Mesenchymal stem cell (in vitro differentiated cells and primary cell): ENCODE measurements at regions not wholly inside any gene's neighbourhood (a gene's known extent, or its start where the extent isn't known, plus 50 kb on each side); places are given as distances from the start of the nearest gene placed in this dataset.

ENCODE experiments used
- DNase-seq: peaks from one replicate; pipeline ENCODE4 v3.0.0-alpha.2; 2013
- H2AFZ ChIP-seq: one replicate; pipeline ENCODE4 v1.6.1; 2013; ENCODE audit warnings: low read depth, mild to moderate bottlenecking, control low read depth, inconsistent platforms, low read length, moderate library complexity
- H2AK5ac ChIP-seq: 2 replicates; pipeline ENCODE4 v1.6.1; 2013; ENCODE audit warnings: low read length, moderate library complexity, mild to moderate bottlenecking, inconsistent platforms; ENCODE audit not compliant: severe bottlenecking
- H2BK120ac ChIP-seq: one replicate; pipeline ENCODE4 v1.6.1; 2013; ENCODE audit warnings: low read depth, mild to moderate bottlenecking, inconsistent platforms, low read length, moderate library complexity
- H2BK12ac ChIP-seq, 2 experiments: one replicate each; pipeline ENCODE4 v1.6.1; 2013; ENCODE audit warnings: inconsistent platforms in 2 of 2, low read length in 2 of 2, mild to moderate bottlenecking in 2 of 2, moderate library complexity in 2 of 2, control low read depth in 1 of 2
- H2BK15ac ChIP-seq: one replicate; pipeline ENCODE4 v1.6.1; 2013; ENCODE audit warnings: mild to moderate bottlenecking, low read depth, inconsistent platforms; ENCODE audit not compliant: poor library complexity, severe bottlenecking
- H2BK5ac ChIP-seq: 2 replicates; pipeline ENCODE4 v1.6.1; 2013; ENCODE audit warnings: low read depth, mild to moderate bottlenecking, low read length, control low read depth, inconsistent platforms; ENCODE audit not compliant: poor library complexity, severe bottlenecking
- H3K14ac ChIP-seq, 2 experiments: one replicate each; pipeline ENCODE4 v1.6.1; 2013; ENCODE audit warnings: inconsistent platforms in 2 of 2, low read length in 2 of 2, control low read depth in 1 of 2, mild to moderate bottlenecking in 1 of 2, moderate library complexity in 1 of 2
- H3K18ac ChIP-seq, 2 experiments: one replicate each; pipeline ENCODE4 v1.6.1; 2013; ENCODE audit warnings: inconsistent platforms in 2 of 2, low read length in 2 of 2, control low read depth in 1 of 2, low read depth in 1 of 2, mild to moderate bottlenecking in 1 of 2
- H3K23ac ChIP-seq, 2 experiments: one replicate each; pipeline ENCODE4 v1.6.1; 2013; ENCODE audit warnings: inconsistent platforms in 2 of 2, low read length in 2 of 2, mild to moderate bottlenecking in 2 of 2, moderate library complexity in 2 of 2, control low read depth in 1 of 2
- H3K27ac ChIP-seq: 2 replicates; pipeline ENCODE4 v1.5.1; 2013; ENCODE audit warnings: mild to moderate bottlenecking, moderate library complexity, low read length, control low read depth, inconsistent platforms; ENCODE audit not compliant: poor library complexity, severe bottlenecking
- H3K27me3 ChIP-seq, 2 experiments: 2 replicates each; pipeline versions ENCODE4 v1.6.1 to v1.7.0; 2013; ENCODE audit warnings: low read length in 2 of 2, mild to moderate bottlenecking in 2 of 2, moderate library complexity in 2 of 2, control low read depth in 1 of 2, inconsistent platforms in 1 of 2; ENCODE audit not compliant: control insufficient read depth in 1 of 2, insufficient read depth in 1 of 2
- H3K36me3 ChIP-seq, 2 experiments: 2 replicates each; pipeline versions ENCODE4 v1.6.1 to v1.7.0; 2013; ENCODE audit warnings: low read length in 2 of 2, control low read depth in 1 of 2, inconsistent platforms in 1 of 2, low read depth in 1 of 2, mild to moderate bottlenecking in 1 of 2; ENCODE audit not compliant: insufficient read depth in 2 of 2, control insufficient read depth in 1 of 2
- H3K4ac ChIP-seq, 2 experiments: one replicate each; pipeline ENCODE4 v1.6.1; 2013; ENCODE audit warnings: inconsistent platforms in 2 of 2, low read length in 2 of 2, mild to moderate bottlenecking in 2 of 2, moderate library complexity in 2 of 2, control low read depth in 1 of 2, low read depth in 1 of 2
- H3K4me1 ChIP-seq: 2 replicates; pipeline ENCODE4 v1.6.1; 2013; ENCODE audit warnings: low read depth, low read length, control low read depth; ENCODE audit not compliant: control insufficient read depth, insufficient read depth
- H3K4me2 ChIP-seq: 2 replicates; pipeline ENCODE4 v1.6.1; 2013; ENCODE audit warnings: low read length, mild to moderate bottlenecking, inconsistent platforms; ENCODE audit not compliant: poor library complexity, severe bottlenecking
- H3K4me3 ChIP-seq, 2 experiments: 2 replicates each; pipeline versions ENCODE4 v1.5.1 to v1.7.0; 2013; ENCODE audit warnings: low read length in 2 of 2, mild to moderate bottlenecking in 2 of 2, control low read depth in 1 of 2, low read depth in 1 of 2; ENCODE audit not compliant: insufficient read depth in 1 of 2
- H3K79me1 ChIP-seq: replicated peaks from 2 replicates; pipeline ENCODE4 v1.6.1; 2013; ENCODE audit warnings: mild to moderate bottlenecking, control low read depth, low read length, inconsistent platforms; ENCODE audit not compliant: poor library complexity, severe bottlenecking
- H3K9ac ChIP-seq: 2 replicates; pipeline ENCODE4 v1.7.0; 2013; ENCODE audit warnings: mild to moderate bottlenecking, low read length, moderate library complexity
- H3K9me3 ChIP-seq: 2 replicates; pipeline ENCODE4 v1.7.0; 2013; ENCODE audit warnings: mild to moderate bottlenecking, low read length; ENCODE audit not compliant: control insufficient read depth
- H4K8ac ChIP-seq: one replicate; pipeline ENCODE4 v1.6.1; 2013; ENCODE audit warnings: inconsistent platforms, mild to moderate bottlenecking, low read length, moderate library complexity
- H4K91ac ChIP-seq: one replicate; pipeline ENCODE4 v1.6.1; 2013; ENCODE audit warnings: mild to moderate bottlenecking, low read length, inconsistent platforms
- WGBS: methylation state at CpG from one replicate; pipeline ENCODE4 v1.1.7; 2013; ENCODE audit warnings: mixed read lengths; 5-methylcytosine and 5-hydroxymethylcytosine counted together

DNA sequence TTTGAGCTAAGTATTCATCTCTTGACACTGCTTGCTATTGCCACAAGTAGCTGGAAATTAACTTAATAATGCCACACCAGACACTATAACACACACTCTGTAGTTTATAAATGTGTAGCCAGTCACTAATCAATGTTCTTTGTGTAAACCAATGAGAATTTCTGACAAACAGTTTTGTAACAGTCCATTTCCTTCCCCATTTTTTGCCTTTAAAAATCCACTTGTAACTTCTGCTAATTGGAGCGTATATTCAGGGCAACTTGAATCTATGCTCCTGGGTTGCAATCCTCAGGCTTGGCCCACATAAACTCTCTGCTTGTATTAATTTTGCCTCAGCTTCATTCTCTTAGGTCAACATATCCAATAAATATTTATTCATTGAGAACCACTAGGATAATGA, 125.0 kb upstream of the DHRS4 start:
- Histone ChIP-seq H2BK120ac (no peak overlapping the region), H3K4ac (no peak overlapping the region), H2BK12ac (no peak overlapping the region), H2BK15ac (no peak overlapping the region), H3K9ac (no peak overlapping the region), H3K4me1 (peaks cover 2% of the 10 kb centered on the region), H3K23ac (no peak overlapping the region), H3K4me2 (no peak overlapping the region), H4K91ac (no peak overlapping the region), H2BK5ac (no peak overlapping the region), H3K27me3 (peaks cover 0 to 37% of the 10 kb centered on the region in 2 experiments), H3K27ac (no peak overlapping the region), H3K9me3 (no peaks in the 10 kb centered on the region), H3K79me1 (no peaks in the 10 kb centered on the region), H2AFZ (no peak overlapping the region), H3K18ac (no peak overlapping the region), H2AK5ac (no peak overlapping the region), H4K8ac (no peak overlapping the region), H3K4me3 (no peak overlapping the region), H3K36me3 (no peaks in the 10 kb centered on the region), H3K14ac (no peak overlapping the region)
- WGBS, result 95% methylated on average over 1 of the region's 1 CpG
- DNase-seq, result no peak

DNA sequence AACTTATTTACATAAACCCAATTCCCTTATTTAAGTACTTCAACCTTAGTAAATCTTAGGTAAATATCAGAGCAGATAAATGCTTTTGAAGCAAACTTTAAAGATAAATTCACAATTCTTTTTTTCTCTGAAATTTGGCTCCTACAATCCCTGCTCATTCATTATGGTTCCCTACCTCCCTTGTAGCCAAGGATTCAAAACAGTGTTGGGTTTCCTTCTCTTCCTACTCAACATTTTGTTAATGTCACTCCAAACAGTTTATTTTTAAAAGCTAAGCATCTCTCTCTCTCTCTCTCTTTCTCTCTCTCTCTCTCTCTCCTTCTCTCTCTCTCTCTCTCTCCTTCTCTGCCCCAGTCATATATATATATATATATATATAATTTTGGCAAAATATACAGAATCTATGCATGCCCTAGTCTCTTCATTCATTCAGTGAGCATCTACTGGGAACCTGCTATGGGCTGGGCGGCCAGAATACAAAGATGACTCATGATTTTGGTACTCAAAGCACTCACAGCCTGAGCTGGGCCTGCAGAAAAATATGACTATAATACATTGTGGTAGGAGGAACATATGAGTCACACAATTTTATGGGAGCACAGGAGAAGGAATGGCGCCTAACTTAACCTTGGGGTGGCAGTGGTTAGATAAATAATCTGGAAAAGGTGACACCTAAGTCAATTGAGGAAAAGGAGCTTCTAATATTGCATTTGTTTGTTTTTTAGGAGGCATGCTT, 123.7 kb upstream of the DHRS4 start:
- H3K36me3 ChIP-seq, result no peaks in the 10 kb centered on the region
- H3K4me2 ChIP-seq, result no peak overlapping the region
- H3K27ac ChIP-seq, result no peak overlapping the region
- H3K4me1 ChIP-seq, result peaks cover 2% of the 10 kb centered on the region
- H3K9me3 ChIP-seq, result no peaks in the 10 kb centered on the region
- no peak overlapping the region for H3K23ac ChIP-seq
- no peak overlapping the region for H3K18ac ChIP-seq
- H3K4ac ChIP-seq, result no peak overlapping the region
- no peak overlapping the region for H2BK15ac ChIP-seq
- no peak overlapping the region for H2BK12ac ChIP-seq
- DNase-seq, result peak; percentile 73
- no peaks in the 10 kb centered on the region for H3K79me1 ChIP-seq
- no peak overlapping the region for H2AK5ac ChIP-seq
- H3K27me3 ChIP-seq, result peaks cover 0 to 31% of the 10 kb centered on the region in 2 experiments
- WGBS, result 2% methylated on average over 2 of the region's 2 CpGs
- no peak overlapping the region for H2AFZ ChIP-seq
- no peak overlapping the region for H3K14ac ChIP-seq
- no peak overlapping the region for H4K8ac ChIP-seq
- no peak overlapping the region for H3K9ac ChIP-seq
- H4K91ac ChIP-seq, result no peak overlapping the region
- H2BK120ac ChIP-seq, result no peak overlapping the region
- H3K4me3 ChIP-seq, result no peak overlapping the region
- no peak overlapping the region for H2BK5ac ChIP-seq

DNA sequence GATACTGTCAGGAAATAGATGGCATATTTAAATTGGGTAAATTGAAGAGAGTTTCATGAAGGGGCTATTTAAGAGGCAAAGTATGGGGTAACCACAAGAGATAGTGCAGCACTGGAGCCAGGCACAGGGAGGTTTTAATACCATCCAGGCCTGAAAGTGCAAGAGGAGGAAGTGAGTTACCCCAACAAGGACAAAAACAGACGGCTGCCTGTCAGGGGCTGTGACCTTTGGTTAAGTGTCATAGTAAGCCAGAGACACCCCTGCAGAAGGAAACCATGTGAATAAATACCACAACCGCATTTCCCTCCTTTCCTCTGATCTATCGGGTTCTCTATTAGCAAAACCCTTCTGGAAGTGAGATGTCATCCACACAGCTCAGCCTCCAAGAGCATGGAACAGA, 122.0 kb upstream of the DHRS4 start:
- Histone ChIP-seq H3K23ac (no peak overlapping the region), H2BK120ac (no peak overlapping the region)
- 69% methylated on average over 3 of the region's 3 CpGs for WGBS

DNA sequence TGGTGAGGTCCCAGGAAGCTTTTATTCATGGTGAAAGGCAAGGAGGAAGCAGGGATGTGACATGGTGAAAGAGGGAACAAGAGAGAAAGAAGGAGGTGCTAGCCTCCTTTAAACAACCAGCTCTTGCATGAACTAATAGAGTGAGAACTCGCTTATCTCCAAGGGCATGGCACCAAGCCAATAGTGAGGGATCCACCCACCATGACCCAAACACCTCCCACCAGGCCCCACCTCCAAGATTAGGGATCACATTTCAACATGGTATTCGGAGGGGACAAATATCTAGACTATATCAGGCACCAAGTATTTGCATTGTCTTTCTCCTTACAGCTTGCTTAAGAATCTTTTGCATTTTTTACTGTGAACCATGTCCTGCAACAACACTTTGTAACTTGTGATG, 91.9 kb upstream of the DHRS4 start:
- Histone ChIP-seq H2AK5ac (no peak overlapping the region), H2AFZ (no peak overlapping the region), H2BK15ac (no peak overlapping the region), H3K4me3 (no peak overlapping the region), H3K9me3 (no peaks in the 10 kb centered on the region), H2BK120ac (no peak overlapping the region), H3K27ac (no peak overlapping the region), H3K4me2 (no peak overlapping the region), H3K14ac (no peak overlapping the region), H3K18ac (no peak overlapping the region), H2BK5ac (no peak overlapping the region), H3K23ac (no peak overlapping the region), H4K8ac (no peak overlapping the region), H3K79me1 (no peaks in the 10 kb centered on the region), H3K4ac (no peak overlapping the region), H3K36me3 (no peaks in the 10 kb centered on the region), H3K4me1 (no peaks in the 10 kb centered on the region), H4K91ac (no peak overlapping the region), H3K27me3 (peaks cover 7 to 15% of the 10 kb centered on the region in 2 experiments), H3K9ac (no peak overlapping the region), H2BK12ac (no peak overlapping the region)
- DNase-seq, result no peak
- 30% methylated on average over 2 of the region's 2 CpGs for whole genome bisulfite sequencing

More for the DNA sequence above, 122.0 kb upstream of the DHRS4 start:
- H3K9ac ChIP-seq, result no peak overlapping the region
- H2BK5ac ChIP-seq, result no peak overlapping the region
- H2AK5ac ChIP-seq, result no peak overlapping the region
- H3K36me3 ChIP-seq, result no peaks in the 10 kb centered on the region
- no peak overlapping the region for H4K8ac ChIP-seq
- no peak overlapping the region for H3K4me2 ChIP-seq
- no peaks in the 10 kb centered on the region for H3K79me1 ChIP-seq
- H3K4ac ChIP-seq, result no peak overlapping the region
- peaks cover 2% of the 10 kb centered on the region for H3K4me1 ChIP-seq
- H3K4me3 ChIP-seq, result no peak overlapping the region
- no peak overlapping the region for H2AFZ ChIP-seq
- no peak overlapping the region for H3K14ac ChIP-seq
- no peak overlapping the region for H2BK12ac ChIP-seq
- no peak overlapping the region for H2BK15ac ChIP-seq
- H3K9me3 ChIP-seq, result no peaks in the 10 kb centered on the region
- H4K91ac ChIP-seq, result no peak overlapping the region
- H3K18ac ChIP-seq, result no peak overlapping the region
- no peak for DNase-seq
- H3K27ac ChIP-seq, result no peak overlapping the region
- H3K27me3 ChIP-seq, result peaks cover 0 to 20% of the 10 kb centered on the region in 2 experiments
